Right renal pelvis (tissue), 4 donors: ENCODE measurements at regions not wholly inside any gene's neighbourhood (a gene's known extent, or its start where the extent isn't known, plus 50 kb on each side); places are given as distances from the start of the nearest gene placed in this dataset.

Experiments used
- DNase-seq, 4 donors: peaks; one replicate each; pipeline ENCODE4 v3.0.0-alpha.2; 2013; ENCODE audit warnings: low read depth in 4 of 4, low spot score in 3 of 4, missing footprints in 1 of 4

DNA sequence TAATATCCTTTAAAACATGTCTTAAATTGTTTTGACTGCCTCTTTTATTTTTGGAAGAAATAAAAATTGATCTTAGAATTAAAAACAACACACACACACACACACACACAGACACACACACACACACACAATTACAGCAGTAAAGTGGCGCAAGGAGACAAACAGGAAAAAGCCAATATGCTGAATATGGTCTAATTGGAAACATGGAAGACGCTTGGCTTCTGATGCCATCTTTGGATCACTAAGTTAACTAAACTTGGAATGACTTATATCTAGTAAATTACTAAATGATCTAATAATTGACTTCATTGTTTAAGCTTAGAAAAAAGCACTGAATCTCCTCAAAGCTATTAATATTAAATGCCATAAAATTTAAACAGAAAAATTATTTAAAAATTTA is 1093.4 kb downstream of the ADGRL3 start:
- no peak for DNase-seq

DNA sequence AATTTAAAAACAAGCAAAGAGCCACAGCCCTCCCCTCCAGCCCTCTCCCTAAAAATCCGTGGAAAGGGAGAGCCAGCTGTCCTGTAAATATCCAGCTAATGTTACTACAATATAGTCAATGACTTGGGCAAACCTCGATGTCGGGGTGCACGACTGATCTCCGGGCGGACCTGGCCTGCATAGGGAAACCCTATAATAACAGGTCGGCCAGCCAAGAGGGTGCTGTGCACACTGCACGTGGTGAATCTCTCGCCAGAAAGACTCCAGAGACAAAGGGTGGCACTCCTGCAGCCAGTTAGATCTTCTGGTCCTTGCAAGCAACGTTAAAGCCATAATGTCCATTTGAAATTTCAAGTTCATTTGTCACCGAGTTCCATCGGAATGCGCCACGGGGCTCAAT is 1092.8 kb downstream of the ADGRL3 start:
- no peak for DNase-seq

- DNase-seq, result no peak
Measured at GRCh38 chr4:62288808-62289541, 1088.8 kb downstream of the ADGRL3 start.

DNA sequence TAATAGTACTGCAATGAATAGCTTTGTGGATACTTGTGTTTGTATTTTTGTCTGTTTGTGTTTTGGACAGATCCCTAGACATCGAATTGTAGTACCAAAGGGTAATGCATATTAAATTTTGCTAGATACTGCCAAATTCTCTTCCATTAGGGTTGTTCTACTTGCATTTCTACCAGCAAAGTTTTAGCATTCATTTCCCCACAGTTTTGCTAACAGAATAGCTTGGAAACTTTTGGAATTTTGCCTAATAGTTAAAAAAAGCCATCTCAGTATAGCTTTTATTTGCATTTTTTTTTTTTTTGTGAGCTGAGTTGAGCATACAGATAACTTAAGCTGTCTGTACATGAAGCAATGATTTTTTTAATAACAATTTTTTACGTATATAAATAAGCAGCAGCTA is 1084.9 kb downstream of the ADGRL3 start:
- no peak for DNase-seq

DNA sequence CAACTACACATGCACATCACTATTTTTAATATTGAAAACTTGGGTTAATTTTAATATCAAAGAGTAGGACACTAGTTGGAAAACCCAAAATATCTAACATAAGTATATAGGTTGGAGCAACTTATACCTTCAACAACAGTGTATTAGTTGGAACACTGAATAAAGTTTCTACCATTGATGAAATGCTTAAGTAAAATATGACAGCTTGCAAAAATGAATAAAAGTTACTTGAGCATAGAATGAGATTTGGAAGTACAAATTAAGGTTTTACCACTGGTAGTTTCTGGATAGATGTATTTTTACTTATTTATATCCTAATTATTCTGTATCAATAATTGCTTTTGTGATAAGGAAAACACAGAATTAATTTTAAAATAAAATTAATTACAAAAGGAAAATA is 1079.6 kb downstream of the ADGRL3 start:
- no peak for DNase-seq

DNA sequence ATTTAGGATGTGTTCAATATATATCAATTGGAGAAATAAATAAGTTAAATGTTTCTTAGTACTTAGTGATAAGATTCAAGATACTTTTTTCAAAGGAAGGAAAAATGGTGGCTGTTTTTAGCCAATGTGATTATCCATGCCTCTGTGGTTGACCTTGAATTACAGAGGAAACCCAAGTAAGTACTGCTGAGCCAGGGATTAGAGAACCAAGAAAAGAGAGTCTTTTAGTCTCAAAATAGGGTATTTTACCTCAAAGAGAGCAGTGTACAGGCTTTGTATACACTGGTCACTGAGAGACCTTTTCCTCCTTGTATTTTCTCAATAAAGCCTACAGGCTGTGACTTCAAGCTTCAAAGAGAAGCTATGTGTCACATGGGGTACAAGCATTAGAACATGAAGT is 1075.3 kb downstream of the ADGRL3 start:
- DNase-seq, result no peak

DNA sequence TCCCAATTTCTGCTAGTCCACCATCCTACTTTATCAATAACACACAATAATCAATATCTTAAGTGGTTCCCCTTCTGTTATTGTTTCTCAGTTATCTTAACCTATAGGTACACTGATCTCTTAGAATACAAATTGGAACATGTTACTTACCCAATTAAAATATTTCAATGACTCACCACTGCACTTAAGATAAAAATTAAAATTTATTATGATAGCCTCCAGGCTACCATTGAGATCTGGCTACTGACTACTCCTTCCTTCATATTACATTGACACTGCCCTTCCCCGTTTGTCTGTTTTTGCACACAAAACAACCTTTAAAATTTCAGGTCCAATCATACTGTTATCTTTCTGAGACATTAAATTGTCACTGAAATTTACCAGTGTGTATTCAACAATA is 1074.7 kb downstream of the ADGRL3 start:
- no peak for DNase-seq

DNA sequence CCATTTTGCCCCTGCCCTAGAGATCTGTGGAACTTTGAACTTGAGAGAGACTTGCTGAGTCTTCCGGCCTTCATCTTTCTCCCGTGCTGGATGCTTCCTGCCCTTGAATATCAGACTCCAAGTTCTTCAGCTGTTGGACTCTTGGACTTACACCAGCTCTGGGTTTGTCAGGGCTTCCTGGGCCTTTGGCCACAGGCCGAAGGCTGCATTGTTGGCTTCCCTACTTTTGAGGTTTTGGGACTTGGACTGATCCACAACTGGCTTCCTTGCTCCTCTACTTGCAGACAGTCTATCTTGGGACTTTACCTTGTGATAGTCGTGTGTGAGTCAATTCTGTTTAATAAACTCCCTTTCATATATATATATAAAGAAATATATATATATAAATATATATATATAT is 1071.0 kb downstream of the ADGRL3 start:
- DNase-seq, result no peak

DNA sequence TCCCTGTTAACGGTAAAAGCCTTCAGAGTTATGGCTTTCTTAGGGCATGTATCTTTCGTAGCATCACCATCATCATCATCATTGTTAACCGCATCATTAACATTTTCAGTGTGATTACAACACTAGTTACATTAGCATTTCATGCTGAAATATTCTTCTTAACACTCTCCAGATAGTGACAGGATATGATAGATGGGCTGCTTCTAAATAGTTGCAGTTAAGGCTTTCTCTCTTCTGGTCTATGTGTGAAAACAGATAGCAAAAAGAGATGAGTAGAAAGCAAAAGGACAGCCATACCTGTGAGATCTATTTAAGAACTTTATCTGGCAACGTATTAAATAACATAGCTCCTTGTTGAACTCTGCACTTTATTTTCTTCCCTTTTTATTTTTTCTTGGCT is 1069.8 kb downstream of the ADGRL3 start:
- DNase-seq, result no peak

DNA sequence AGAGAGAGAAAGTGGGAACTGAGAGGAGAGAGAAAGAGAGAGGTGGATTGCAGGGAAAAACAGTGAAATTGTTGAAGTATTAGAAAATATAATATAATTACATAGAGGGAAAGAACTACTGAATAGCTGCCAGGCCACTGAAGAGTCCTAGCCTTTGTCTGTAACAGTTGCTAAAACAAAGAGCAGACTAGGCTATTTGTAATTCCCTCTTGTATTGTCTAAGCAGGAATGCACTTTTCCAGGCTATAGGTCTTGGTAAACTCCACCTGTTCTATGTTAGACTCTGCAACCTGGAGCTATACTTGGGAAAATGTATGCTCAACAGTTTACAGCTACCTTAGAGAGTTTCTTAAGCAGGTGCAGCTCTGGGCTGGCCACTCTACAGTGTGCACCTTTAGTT is 1063.3 kb downstream of the ADGRL3 start:
- DNase-seq, result no peak

GRCh38 chr4:62262676-62263075 is 1062.5 kb downstream of the ADGRL3 start:
- no peak for DNase-seq

DNA sequence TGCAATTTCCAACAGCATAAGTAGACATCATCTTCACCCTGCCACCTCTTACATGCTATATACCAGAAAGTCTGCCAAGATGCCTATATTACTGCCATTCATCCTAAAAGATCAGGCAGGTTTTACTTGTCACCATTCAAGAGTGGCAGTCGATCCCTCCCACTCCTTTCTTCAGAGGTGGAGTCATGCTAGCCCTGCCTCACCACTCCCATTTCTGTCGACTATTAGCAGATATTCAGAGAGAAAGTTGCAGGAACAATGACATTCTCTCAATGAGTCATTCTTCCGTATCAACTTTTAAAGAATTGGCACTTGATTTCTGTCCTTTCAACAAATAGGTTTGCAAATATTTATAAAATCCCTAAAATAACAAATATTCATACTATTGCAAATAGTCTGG is 1060.1 kb downstream of the ADGRL3 start:
- no peak for DNase-seq

- peak in 1 of 4 donors; percentile 17 for DNase-seq
Measured at GRCh38 chr4:62256479-62256878, 1056.4 kb downstream of the ADGRL3 start.

DNA sequence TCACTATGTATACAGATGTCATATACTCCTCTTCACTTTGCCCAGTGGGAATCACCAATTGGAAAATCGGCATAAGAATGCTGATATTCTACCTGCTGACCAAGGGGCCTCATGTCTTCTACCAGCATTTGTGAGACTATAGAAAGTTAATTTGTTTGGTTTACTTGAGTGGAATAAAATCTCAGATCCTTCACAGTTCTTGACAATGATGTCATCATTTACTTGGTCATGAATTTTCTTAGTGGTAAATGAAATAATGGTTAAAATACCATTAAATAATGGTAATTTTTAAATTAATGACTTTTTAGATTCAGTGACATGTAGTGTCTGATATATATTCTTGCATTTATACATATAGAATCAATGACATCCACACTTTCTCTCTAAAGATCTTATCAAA is 1052.6 kb downstream of the ADGRL3 start:
- DNase-seq, result no peak

DNA sequence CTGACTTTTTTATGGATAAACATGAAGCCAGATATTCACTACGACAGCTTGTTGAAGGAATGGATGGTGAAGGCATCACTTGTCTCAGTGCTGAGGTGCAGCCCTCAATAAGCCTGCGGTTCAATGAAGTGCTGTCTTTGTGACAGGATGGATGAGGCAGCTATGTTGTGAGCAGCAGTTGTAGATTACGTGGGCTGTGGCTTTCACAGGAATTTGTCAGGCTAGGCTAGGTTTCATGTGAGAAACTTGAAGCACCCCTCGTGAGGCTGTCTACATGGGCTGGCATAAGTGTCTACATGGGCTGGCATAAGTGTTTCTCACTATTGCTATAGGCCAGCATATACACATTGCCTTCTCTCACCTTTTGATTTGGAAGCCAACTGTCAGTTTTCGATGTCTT is 1050.0 kb downstream of the ADGRL3 start:
- DNase-seq, result no peak

DNA sequence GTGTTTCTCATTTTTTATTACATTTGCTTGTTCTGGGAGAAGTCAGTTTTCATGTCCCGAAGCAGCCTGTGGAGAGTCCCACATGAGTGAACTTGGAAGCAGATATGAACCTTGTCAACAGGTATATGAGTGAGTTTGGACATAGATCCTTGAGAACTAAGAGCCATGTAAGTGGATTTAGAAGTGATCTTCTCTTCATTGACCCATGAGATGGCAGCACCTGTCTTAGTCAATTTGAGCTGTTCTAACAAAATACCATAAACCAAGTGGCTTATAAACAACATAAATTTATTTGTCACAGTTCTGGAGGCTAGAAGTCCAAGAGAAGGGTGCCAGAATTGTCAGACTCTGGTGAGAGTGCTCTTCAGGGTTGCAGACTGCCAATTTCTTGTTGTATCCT is 1043.8 kb downstream of the ADGRL3 start:
- no peak for DNase-seq

DNA sequence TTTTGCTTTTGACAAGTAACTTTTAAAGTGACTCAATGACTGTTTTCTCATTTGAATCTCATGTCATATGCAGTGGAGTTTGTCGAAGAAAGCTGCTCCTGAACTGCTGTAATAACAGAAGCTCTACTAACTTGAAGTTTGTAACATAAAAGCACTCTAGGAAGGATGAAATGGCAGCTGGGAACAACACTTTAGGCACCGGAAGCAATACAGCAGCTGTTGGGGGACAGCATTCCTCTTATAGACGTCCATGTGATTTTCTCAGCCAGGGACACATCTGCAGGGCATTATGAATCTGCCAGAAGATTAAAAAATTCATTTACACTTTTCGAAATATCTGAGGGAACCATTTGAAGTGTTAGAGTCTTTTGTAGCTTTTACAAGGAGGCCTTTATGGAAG is 1035.8 kb downstream of the ADGRL3 start:
- DNase-seq, result no peak

DNA sequence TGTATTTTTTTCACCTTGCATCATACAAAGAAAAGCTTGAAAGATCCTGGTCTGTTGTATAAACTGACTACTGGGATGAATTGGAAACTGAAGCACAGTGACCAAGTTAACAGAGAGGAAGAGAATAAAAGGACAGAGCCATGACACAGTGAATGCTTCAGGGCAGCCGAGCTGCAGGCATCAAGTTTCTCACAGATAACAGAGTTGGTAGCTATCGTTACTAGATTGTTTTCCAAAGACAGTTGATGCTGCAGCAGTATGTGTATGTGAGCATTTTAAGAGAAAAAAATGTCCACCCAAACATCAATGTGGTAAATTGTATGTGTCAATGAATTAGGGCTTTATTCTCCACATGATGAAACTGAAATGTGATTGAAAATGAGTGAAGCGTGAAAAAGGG is 1032.7 kb downstream of the ADGRL3 start:
- no peak for DNase-seq

DNA sequence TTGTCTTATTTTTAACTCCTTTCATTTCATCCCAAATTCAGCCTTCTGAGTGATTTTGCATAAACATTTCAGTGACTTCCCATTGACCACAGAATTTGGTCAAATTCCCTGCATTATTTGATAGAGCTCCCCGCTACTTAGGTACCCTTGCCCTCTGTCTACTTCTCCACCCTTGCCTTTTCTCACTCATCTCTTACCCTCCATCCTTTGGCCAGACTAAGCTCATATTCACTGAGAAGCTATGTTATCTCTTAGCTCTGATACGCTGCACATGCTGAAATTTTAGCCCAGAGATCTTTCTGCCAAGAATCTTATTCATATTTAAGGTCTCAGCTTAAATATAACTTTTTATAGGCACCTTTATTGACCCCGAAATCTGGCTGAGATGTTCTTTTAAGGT is 1031.9 kb downstream of the ADGRL3 start:
- no peak for DNase-seq

DNA sequence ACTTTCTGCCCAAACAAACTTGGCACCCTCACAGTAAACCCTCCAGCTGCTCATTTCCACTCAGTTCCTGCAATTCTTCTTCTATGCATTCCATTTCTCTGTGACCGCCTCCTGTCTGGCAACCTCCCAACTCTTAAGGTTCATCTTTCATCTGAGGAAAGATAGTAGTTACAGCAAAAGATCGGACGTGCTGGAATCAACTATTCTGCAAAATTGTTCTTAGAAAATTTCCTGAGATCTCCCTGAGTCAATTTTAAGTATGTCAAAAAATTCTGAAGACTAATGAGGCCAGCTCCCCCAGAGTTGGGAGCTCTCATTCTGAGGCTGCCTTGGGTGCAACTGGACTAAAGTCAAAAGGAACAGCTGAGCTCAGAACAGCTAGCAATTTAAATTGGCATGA is 1026.0 kb downstream of the ADGRL3 start:
- no peak for DNase-seq

DNA sequence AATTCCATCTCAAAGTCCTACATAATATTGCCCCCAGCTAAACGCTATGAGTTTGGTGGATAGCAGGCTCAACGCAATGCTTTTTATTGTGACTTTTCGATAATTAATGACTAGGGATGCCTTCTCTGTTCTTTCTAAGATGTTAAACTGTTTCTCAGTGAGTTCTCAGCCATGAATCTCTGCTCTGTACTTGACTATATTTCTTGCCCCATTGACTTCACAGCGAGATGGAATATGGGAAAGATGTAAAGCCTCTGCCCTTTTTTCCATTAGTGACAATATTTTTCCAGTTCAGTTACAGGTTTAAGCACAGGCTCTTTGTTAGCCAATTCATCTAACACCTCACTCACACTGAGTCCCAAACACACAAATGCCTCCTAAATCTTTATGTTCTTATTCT is 1022.0 kb downstream of the ADGRL3 start:
- no peak for DNase-seq

- no peak for DNase-seq
Measured at GRCh38 chr4:62210486-62210885, 1010.4 kb downstream of the ADGRL3 start.
